NCI-H2227 (cell line): ENCODE measurements at regions not wholly inside any gene's neighbourhood (a gene's known extent, or its start where the extent isn't known, plus 50 kb on each side); places are given as distances from the start of the nearest gene placed in this dataset.
"Not testable (repeated sequence)": the region's sequence is repeated elsewhere in the genome, so short reads cannot be mapped to it uniquely, and the experiment has no call there.

Experiments used
- DNase-seq: peaks from one replicate; lab custom pipeline; 2025; ENCODE audit not compliant: unreplicated experiment; lab: John Stamatoyannopoulos, UW

- not testable (repeated sequence) for DNase-seq
These were observed 399.4 kb upstream of the TENM3 start for GRCh38 chr4:181843797-181844196.

- DNase-seq: no peak
These were observed 397.6 kb upstream of the TENM3 start for GRCh38 chr4:181845617-181846016.

GRCh38 chr4:181846934-181847333 is 396.3 kb upstream of the TENM3 start:
- DNase-seq: no peak

- DNase-seq: no peak
These were observed 394.8 kb upstream of the TENM3 start for GRCh38 chr4:181848357-181848756.

GRCh38 chr4:181849472-181849871 is 393.7 kb upstream of the TENM3 start:
- no peak for DNase-seq

GRCh38 chr4:181853881-181854511 is 389.2 kb upstream of the TENM3 start:
- DNase-seq: no peak

GRCh38 chr4:181855307-181855706 is 387.9 kb upstream of the TENM3 start:
- no peak for DNase-seq

GRCh38 chr4:181857471-181857870 is 385.7 kb upstream of the TENM3 start:
- not testable (repeated sequence) for DNase-seq

- DNase-seq: no peak
These were observed 384.5 kb upstream of the TENM3 start for GRCh38 chr4:181858741-181859140.

GRCh38 chr4:181859439-181859838 is 383.8 kb upstream of the TENM3 start:
- DNase-seq: no peak

- no peak for DNase-seq
These were observed 383.0 kb upstream of the TENM3 start for GRCh38 chr4:181860157-181860556.

GRCh38 chr4:181860668-181861067 is 382.5 kb upstream of the TENM3 start:
- DNase-seq: no peak

- DNase-seq: no peak
These were observed 379.3 kb upstream of the TENM3 start for GRCh38 chr4:181863856-181864255.

GRCh38 chr4:181870326-181870725 is 372.9 kb upstream of the TENM3 start:
- no peak for DNase-seq

GRCh38 chr4:181874602-181875001 is 368.6 kb upstream of the TENM3 start:
- no peak for DNase-seq

- no peak for DNase-seq
These were observed 365.8 kb upstream of the TENM3 start for GRCh38 chr4:181877329-181877848.

GRCh38 chr4:181890031-181890430 is 353.2 kb upstream of the TENM3 start:
- no peak for DNase-seq

GRCh38 chr4:181890911-181891310 is 352.3 kb upstream of the TENM3 start:
- peak; percentile 11 for DNase-seq

GRCh38 chr4:181896614-181897013 is 346.6 kb upstream of the TENM3 start:
- DNase-seq: no peak

- DNase-seq: no peak
These were observed 345.3 kb upstream of the TENM3 start for GRCh38 chr4:181897935-181898334.

- not testable (repeated sequence) for DNase-seq
These were observed 340.8 kb upstream of the TENM3 start for GRCh38 chr4:181902404-181902803.

GRCh38 chr4:181905708-181906107 is 337.5 kb upstream of the TENM3 start:
- no peak for DNase-seq

GRCh38 chr4:181908168-181908567 is 335.0 kb upstream of the TENM3 start:
- DNase-seq: no peak
